ENCODE measurements at regions not wholly inside any gene's neighbourhood (a gene's known extent, or its start where the extent isn't known, plus 50 kb on each side); places are given as distances from the start of the nearest gene placed in this dataset.

DNA sequence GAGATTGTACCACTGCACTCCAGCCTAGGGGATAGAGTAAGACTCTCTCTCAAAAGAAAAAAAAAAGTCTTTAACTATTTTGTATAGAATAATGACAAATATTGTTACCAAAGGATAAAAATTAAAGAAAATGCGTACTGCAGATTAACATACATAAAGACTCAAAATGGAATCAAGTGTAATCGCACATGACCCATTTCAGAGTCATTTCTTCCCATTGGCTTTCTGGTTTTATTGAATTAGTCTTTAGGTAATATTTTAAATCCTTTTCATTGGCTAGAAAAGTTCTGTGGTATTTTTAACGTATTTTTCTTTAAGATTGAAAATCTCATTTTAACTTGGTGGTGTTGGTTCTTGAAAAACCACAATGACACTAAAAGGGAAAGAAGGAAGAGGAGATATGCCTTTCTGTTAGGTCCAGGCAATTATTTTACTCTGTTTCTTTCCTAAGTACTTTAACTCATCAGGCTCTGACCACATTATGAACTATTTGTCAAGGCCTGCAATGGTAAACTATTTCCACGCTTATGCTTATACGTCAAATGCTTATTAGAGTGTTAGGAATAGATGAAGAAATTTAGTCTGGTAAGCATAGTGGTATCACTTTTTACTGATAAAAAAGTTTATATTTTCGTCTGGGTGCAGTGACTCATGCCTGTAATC is 52.3 kb downstream of the PLEKHG1 start:
- Mint-ChIP-seq H3K4me1 (no peaks in the 10 kb centered on the region), H3K27me3 (no peaks in the 10 kb centered on the region), H3K36me3 (ENCODE audit: low read depth) (no peaks in the 10 kb centered on the region), H3K27ac (no peak overlapping the region), H3K4me3 (no peak overlapping the region)
- DNase-seq, result no peak
- H3K9me3 ChIP-seq (ENCODE audit: control insufficient read depth, low read length, poor library complexity, severe bottlenecking), result no peaks in the 10 kb centered on the region
- no peak for ATAC-seq

DNA sequence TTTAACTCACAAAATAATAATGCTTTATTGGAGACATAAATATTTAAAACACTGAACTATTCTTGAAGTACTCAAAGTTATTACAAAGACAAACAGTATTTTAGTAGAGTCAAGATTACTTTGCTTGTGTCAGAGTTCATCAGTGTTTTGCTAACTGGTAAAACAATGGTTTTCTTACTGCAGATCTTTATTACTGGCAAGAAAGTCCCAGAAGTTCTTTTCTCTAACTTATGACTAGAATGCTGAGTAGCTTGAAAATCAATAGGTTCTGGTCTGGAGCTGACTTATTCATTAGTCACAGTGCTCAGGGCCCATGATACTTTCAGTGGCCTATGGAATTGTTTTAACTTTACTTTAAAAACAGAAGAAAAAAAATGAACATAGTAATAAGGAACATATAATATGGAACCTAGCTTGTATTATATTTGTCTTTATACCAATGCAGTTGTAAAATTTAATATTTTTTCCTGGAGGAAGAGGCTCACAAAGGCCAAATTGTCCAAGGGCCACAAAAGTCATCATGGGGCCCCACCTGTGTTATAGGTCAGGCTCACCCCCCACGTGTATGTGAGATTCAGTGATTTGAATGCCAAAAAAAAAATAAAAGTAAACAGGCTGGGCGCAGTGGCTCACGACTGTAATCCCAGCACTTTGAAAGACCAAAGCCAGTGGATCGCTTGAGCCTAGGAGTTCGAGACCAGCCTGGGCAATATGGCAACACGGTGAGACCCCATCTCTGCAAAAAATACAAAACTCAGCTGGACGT is 53.3 kb downstream of the PLEKHG1 start:
- H3K4me1 Mint-ChIP-seq, result peaks cover 2% of the 10 kb centered on the region
- no peak overlapping the region for H3K27ac Mint-ChIP-seq
- no peak for ATAC-seq
- no peaks in the 10 kb centered on the region for H3K36me3 Mint-ChIP-seq (ENCODE audit: low read depth)
- no peaks in the 10 kb centered on the region for H3K27me3 Mint-ChIP-seq
- no peaks in the 10 kb centered on the region for H3K9me3 ChIP-seq (ENCODE audit: control insufficient read depth, low read length, poor library complexity, severe bottlenecking)
- no peak for DNase-seq
- no peak overlapping the region for H3K4me3 Mint-ChIP-seq

DNA sequence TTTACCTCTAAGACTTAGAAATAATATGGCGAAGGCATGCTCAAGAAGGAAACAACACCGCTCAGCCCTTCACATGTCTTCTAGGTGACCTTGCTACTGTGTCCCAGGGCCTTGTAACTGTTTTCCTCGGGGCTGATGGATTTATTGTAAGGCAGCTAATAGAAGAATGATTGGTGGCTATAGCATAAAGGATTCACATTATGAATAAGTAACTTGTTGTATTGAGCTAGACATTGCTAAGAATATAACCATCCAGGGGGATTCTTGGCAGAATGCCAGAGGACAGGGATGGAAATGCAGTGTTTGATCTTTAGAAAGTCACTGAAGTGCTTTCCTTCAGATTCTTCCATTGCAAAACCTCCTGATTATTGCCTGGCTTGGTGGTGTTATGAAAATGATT is 54.9 kb downstream of the PLEKHG1 start:
- H3K36me3 Mint-ChIP-seq (ENCODE audit: low read depth), result no peaks in the 10 kb centered on the region
- peaks cover 2% of the 10 kb centered on the region for H3K4me1 Mint-ChIP-seq
- H3K27me3 Mint-ChIP-seq, result no peaks in the 10 kb centered on the region
- no peaks in the 10 kb centered on the region for H3K9me3 ChIP-seq (ENCODE audit: control insufficient read depth, low read length, poor library complexity, severe bottlenecking)
- H3K4me3 Mint-ChIP-seq, result no peak overlapping the region
- ATAC-seq (no peak), DNase-seq (no peak)
- no peak overlapping the region for H3K27ac Mint-ChIP-seq

DNA sequence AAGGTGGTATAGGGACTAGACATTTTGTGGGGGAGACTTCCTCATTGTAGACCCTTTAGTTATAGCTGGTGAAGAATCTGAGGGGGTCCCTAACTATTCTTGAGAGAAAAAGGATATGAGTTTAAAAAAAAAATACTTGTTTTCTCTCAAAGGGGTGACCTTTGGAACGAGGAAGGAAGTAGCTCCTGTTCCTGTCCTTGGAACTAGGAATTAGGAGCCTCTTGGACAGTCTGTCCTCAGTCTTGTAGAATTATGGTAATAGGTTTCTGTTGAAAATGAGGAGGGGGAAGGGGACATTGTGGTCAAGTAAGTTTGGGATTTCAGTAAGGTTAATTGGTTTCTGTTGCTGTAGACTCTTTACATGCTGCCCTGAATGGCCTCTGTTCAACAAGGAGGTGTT is 56.5 kb downstream of the PLEKHG1 start:
- Mint-ChIP-seq H3K27me3 (no peaks in the 10 kb centered on the region), H3K27ac (no peak overlapping the region), H3K36me3 (ENCODE audit: low read depth) (no peaks in the 10 kb centered on the region), H3K4me1 (peaks cover 2% of the 10 kb centered on the region), H3K4me3 (no peak overlapping the region)
- DNase-seq (no peak), ATAC-seq (no peak)
- no peaks in the 10 kb centered on the region for H3K9me3 ChIP-seq (ENCODE audit: control insufficient read depth, low read length, poor library complexity, severe bottlenecking)

DNA sequence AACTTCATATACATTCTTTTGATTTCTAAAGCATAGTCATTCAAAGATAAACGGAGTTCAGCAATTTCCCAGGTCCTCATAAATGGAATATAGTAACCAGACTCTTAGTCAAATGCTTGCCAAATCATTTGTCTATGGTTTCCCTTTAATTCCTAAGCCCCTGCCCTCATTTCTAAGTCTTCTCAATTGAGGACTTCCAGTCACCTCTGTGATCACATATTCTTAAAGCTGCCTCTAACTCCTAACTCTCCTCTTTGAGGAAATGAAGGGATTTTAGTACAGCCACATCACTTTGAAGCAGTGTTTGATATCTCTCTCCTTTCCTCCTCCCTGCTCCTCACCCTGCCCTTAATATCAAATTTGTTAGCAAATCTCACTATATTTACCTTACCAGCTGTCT is 58.7 kb downstream of the PLEKHG1 start:
- H3K27me3 Mint-ChIP-seq, result no peaks in the 10 kb centered on the region
- H3K27ac Mint-ChIP-seq, result no peak overlapping the region
- peaks cover 4% of the 10 kb centered on the region for H3K4me1 Mint-ChIP-seq
- DNase-seq (no peak), ATAC-seq (no peak)
- H3K9me3 ChIP-seq (ENCODE audit: control insufficient read depth, low read length, poor library complexity, severe bottlenecking), result no peaks in the 10 kb centered on the region
- no peaks in the 10 kb centered on the region for H3K36me3 Mint-ChIP-seq (ENCODE audit: low read depth)
- H3K4me3 Mint-ChIP-seq, result no peak overlapping the region

DNA sequence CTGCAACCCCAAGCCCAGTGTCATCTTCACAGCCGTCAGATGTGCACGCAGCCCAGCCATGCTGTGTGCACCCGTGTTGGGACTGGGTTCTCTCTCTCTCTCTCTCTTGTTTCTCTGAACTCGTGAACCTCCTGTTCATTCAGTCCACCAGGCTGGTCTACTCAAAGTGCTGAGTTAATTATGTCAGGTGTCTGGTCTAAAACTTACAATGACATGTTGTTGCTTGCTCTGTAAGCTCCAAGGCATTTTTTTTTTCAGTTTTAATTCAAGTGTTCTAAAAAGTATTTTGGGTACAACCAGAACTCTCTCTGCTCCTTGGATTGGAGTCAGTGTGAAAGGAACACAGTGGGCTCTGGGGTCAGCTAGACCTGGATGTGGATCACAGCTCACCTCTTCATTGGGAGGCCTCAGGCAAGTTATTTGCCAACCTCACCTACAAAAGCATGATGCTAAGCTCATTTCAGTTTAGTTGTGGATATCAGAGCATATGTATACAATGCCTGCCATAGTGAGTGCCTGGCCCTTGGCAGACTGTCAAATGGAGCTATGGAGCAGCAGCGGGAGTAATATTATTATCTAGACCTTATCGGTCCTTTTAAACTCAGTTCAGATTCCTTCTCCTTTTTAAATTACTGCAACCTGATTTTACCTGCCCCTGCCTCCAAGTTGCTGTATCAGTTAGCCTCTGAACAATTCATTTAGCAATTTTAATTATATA is 59.5 kb downstream of the PLEKHG1 start:
- H3K27ac Mint-ChIP-seq, result no peak overlapping the region
- DNase-seq (no peak), ATAC-seq (no peak)
- no peaks in the 10 kb centered on the region for H3K36me3 Mint-ChIP-seq (ENCODE audit: low read depth)
- H3K9me3 ChIP-seq (ENCODE audit: control insufficient read depth, low read length, poor library complexity, severe bottlenecking), result no peaks in the 10 kb centered on the region
- H3K4me3 Mint-ChIP-seq, result no peak overlapping the region
- peaks cover 4% of the 10 kb centered on the region for H3K4me1 Mint-ChIP-seq
- H3K27me3 Mint-ChIP-seq, result no peaks in the 10 kb centered on the region

DNA sequence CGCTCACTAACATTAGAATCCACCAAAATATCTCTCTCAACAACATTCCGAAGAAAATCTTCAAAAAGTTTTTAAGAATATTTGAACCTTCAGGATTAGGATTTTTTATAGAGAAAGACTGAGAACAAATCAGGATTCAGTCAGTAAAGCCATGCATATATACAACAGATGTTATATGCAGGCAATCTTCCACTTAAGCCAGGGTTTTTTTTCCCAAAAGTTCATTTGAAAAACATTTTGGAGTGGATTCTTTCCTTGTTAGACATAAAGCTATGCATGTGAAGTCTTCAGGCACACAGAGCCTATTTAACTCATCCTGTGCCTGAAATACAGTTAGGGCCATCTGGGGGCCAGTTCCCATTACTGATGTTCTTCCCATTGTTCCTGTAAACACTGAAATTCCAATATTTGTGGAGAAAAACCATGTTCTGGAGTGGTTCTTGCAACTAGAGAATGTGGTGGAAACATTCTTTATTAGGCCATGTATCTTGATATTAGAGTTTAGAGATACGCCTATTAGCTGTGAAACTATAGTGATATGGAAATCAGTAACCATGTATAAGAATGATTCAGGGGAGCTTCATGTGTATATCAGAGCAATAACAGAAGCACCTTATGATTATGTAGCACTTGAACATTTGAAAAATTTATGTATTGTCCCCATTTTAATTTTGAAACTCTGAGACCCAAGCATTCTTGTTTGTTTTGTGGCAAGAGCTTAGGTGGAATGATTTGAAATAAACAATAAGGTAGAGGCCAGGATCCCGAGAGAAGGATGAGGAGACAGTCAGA is 61.7 kb downstream of the PLEKHG1 start:
- DNase-seq (no peak), ATAC-seq (no peak)
- Mint-ChIP-seq H3K27ac (no peak overlapping the region), H3K4me3 (no peak overlapping the region), H3K27me3 (no peaks in the 10 kb centered on the region), H3K4me1 (peaks cover 4% of the 10 kb centered on the region), H3K36me3 (ENCODE audit: low read depth) (no peaks in the 10 kb centered on the region)
- H3K9me3 ChIP-seq (ENCODE audit: control insufficient read depth, low read length, poor library complexity, severe bottlenecking), result no peaks in the 10 kb centered on the region

DNA sequence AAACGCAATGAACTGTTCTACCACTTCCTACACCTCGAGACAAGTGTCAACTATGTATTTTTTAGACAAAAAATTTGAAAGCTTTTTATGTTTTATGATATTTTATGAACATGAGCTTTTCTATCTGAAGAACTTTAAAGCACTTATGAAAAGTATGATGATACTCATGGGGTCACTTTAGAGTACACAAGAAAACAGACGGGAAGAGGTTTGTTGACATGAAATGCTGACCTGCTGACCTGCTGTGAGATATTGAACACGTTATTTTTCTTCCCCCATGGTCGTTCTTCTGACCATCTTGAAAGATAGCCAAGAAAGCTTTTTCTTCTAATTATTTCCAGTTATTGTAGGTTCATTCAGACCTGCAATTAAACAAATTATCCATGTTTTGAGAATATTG is 63.1 kb downstream of the PLEKHG1 start:
- Mint-ChIP-seq H3K36me3 (ENCODE audit: low read depth) (no peaks in the 10 kb centered on the region), H3K27me3 (no peaks in the 10 kb centered on the region), H3K4me3 (no peak overlapping the region), H3K27ac (no peak overlapping the region), H3K4me1 (peaks cover 8% of the 10 kb centered on the region)
- no peaks in the 10 kb centered on the region for H3K9me3 ChIP-seq (ENCODE audit: control insufficient read depth, low read length, poor library complexity, severe bottlenecking)
- DNase-seq (no peak), ATAC-seq (no peak)

DNA sequence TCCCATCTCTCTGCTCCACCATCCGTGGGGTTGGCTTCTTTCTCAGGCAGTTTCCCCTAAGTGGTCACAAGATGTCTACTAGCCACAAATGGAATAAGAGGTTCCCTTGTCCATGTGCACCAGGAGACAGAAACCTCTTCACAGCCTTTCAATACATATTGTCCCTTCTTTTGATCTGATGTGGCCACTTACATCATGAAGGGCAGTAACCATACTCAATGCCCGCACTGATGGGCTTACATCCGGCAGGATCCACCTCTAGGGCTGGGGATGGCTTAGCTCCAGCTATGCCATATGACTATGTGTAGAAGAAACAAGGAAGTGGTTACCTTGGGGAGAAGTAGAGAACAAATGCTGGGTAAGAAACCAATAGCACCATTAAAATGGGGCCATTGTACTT is 64.4 kb downstream of the PLEKHG1 start:
- peaks cover 7% of the 10 kb centered on the region for H3K4me1 Mint-ChIP-seq
- no peak for ATAC-seq
- no peak overlapping the region for H3K4me3 Mint-ChIP-seq
- no peak overlapping the region for H3K27ac Mint-ChIP-seq
- H3K36me3 Mint-ChIP-seq (ENCODE audit: low read depth), result no peaks in the 10 kb centered on the region
- no peaks in the 10 kb centered on the region for H3K9me3 ChIP-seq (ENCODE audit: control insufficient read depth, low read length, poor library complexity, severe bottlenecking)
- H3K27me3 Mint-ChIP-seq, result no peaks in the 10 kb centered on the region
- no peak for DNase-seq

DNA sequence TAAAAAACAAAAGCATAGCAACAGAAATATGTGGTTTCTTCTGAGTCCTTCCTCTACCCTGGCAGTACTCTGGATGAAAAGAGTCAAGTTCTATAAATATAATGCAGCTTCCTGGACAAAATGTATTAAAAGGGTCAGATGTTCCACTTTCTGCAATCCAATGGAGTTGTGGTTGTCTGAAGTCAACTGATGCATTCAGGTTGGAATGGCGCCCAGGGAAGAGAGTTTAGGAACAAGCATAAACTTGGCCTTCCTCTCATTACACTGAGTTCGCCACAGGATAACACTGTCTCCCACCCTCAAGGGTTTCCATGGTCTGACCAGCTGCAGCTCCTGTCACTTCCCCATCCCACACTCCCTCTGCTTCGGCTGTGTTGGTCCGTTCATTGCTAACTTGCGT is 66.4 kb downstream of the PLEKHG1 start:
- Mint-ChIP-seq H3K4me3 (no peak overlapping the region), H3K4me1 (peaks cover 7% of the 10 kb centered on the region), H3K27ac (no peak overlapping the region), H3K36me3 (ENCODE audit: low read depth) (no peaks in the 10 kb centered on the region), H3K27me3 (no peaks in the 10 kb centered on the region)
- no peaks in the 10 kb centered on the region for H3K9me3 ChIP-seq (ENCODE audit: control insufficient read depth, low read length, poor library complexity, severe bottlenecking)
- DNase-seq, result no peak
- ATAC-seq, result no peak

DNA sequence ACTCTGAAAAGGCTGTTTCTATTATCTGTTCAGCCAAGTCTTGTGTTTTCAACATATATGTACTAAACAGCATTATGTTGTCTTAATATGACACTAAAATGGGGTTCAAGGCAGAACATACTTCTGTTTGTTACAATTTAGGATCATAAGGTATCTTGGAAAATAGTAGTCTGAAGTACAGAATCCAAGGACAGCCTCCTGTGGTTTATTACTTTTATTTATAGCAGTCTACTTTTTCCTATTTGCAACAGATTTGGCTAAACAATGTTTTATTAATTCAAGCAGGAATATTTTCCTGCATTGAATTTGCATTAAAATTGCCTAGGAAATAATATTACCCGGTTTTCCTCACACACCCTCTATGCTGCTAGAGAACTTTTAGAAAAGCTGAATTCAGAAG is 67.7 kb downstream of the PLEKHG1 start:
- no peaks in the 10 kb centered on the region for H3K9me3 ChIP-seq (ENCODE audit: control insufficient read depth, low read length, poor library complexity, severe bottlenecking)
- H3K27ac Mint-ChIP-seq, result no peak overlapping the region
- H3K4me1 Mint-ChIP-seq, result peaks cover 4% of the 10 kb centered on the region
- DNase-seq (no peak), ATAC-seq (no peak)
- H3K27me3 Mint-ChIP-seq, result no peaks in the 10 kb centered on the region
- H3K4me3 Mint-ChIP-seq, result no peak overlapping the region
- H3K36me3 Mint-ChIP-seq (ENCODE audit: low read depth), result no peaks in the 10 kb centered on the region

DNA sequence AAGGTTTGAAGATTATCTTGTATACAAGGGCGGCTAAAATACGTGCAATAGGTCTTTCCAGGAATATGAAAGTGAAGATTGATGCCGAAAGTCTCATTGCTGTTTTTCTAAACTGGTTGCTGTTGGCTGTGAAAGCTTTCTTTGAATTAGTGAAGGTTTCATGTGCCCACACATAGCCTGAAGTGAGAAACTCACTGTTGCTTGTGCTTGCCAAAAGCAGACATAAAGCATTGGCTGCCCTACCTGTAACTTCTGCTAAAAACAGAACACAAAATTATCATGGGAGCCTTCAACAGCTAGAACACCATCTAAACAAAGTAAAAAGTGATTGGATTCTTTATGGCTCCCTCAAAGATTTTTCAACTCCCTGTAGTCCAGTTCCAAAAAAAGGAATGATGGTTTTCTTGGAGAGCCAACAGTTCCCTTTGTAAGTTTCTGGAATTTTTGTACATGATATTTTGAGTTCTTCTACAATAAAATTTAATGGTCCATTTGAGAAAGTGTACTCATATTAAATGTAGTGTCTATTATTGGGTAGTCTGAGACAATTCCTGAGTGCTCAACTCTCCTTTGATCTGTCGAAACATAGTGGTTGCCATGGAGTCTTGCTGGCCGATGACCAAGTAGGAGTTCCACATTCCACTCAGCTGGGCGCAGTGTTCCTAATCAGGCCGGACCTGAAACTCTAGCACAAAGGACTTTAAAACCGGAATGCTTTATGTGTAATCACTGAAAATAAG is 68.5 kb downstream of the PLEKHG1 start:
- DNase-seq (no peak), ATAC-seq (no peak)
- Mint-ChIP-seq H3K36me3 (ENCODE audit: low read depth) (no peaks in the 10 kb centered on the region), H3K4me1 (peaks cover 4% of the 10 kb centered on the region), H3K27me3 (no peaks in the 10 kb centered on the region), H3K27ac (no peak overlapping the region), H3K4me3 (no peak overlapping the region)
- H3K9me3 ChIP-seq (ENCODE audit: control insufficient read depth, low read length, poor library complexity, severe bottlenecking), result no peaks in the 10 kb centered on the region
